ENCODE measurements at regions not wholly inside any gene's neighbourhood (a gene's known extent, or its start where the extent isn't known, plus 50 kb on each side); places are given as distances from the start of the nearest gene placed in this dataset.
"Not testable (repeated sequence)": the region's sequence is repeated elsewhere in the genome, so short reads cannot be mapped to it uniquely, and the experiment has no call there.

DNA sequence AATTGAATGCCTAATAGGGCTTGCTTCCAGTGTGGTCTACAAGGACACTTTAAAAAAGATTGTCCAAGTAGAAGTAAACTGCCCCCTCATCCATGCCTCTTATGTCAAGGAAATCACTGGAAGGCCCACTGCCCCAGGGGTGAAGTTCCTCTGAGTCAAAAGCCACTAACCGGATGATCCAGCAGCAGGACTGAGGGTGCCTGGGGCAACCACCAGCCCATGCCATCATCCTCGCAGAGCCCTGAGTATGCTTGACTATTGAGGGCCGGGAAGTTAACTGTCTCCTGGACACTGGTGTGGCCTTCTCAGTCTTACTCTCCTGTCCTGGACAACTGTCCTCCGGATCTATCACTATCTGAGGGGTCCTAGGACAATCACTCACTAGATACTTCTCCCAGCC is 411.5 kb downstream of the TENT5A start:
- peak; percentile 15 for DNase-seq (ENCODE audit: low read depth)

DNA sequence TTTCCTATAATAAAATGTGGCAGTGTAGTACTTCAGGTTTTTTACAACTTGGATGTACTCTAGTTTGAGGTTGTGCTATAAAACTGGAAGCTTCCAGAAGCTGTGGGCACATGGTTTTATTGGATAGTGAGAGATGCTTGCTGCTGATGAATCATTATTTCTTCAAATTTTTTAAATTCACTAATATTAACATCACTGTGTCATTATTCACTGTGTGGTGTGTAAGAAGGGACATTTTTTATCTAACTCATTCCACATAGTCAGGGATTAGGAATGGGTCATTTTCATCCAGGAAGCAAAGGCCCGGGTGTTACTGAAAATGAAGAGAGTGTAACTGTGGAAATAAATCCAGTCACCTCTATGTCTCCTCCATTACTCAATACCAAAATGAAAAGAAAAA is 421.0 kb downstream of the TENT5A start:
- peak; percentile 94 for DNase-seq (ENCODE audit: low read depth)

DNA sequence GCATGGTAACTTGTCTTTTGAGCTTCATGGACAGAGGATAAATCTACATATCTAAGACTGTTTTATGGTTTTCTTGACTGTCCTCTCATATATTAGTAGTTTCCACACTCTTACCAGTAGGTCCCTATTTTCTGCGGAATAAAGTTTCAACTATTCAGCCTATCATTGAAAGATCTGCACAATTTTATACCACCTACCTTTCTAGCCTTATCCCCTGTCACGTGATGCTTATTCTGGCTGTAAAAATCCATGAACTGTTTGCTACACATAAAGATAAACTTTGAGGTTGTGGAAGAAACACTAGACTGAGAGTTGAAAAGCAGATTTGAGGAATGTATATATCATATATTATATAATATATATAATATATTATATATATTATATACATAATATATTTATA is 423.8 kb downstream of the TENT5A start:
- DNase-seq (ENCODE audit: low read depth) = no peak

DNA sequence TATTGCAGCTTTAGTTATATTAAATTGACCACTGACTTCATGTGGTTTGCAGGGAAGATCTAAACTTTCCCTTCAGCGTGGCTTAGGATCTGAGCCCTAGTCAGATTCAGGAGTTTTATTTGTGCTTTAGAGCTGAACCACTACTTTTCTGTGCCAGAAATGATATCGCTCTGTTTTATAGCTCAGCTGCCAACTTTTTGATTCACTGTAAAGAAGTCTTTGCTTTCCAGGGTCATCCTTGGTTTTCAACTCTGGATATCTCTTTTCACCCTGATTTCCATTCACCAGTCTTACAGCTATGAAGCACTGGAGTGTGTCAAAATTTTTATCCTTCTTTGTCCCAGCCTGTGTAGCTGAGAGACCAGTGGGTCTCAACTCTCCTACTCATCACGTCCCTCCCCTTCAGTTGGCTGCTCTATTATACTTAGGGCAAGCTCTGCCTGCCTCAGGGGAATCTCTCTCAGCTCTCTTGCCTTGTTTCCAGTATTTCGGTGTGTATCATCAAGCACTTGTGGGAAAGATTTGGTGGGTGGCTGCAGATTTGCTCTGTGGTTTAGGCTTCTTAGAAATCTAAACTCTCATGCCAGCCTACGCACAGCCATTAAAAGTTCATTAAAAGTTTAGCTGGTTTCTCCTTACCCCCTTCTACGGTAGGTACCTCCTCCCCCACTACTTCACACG is 425.5 kb downstream of the TENT5A start:
- peak; percentile 92 for DNase-seq (ENCODE audit: low read depth)

DNA sequence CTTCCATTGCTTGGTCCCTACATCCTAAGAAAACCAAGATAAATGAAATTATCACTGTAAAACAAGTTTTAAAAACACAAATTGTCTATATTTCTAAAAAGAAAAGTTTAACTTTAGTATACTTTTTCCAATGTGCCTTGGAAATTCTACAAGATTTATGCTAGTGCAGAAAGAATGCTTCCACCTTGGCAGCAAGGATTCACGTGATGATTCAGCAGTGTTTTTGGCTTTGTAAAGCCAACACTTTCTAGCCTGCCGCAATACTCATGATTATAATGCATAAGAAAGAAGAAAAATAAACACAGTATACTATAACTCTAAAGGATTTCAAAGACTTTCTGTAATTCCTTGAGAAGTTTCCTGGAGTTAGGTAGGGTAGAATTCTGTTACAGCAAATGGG is 442.7 kb downstream of the TENT5A start:
- no peak for DNase-seq (ENCODE audit: low read depth)

DNA sequence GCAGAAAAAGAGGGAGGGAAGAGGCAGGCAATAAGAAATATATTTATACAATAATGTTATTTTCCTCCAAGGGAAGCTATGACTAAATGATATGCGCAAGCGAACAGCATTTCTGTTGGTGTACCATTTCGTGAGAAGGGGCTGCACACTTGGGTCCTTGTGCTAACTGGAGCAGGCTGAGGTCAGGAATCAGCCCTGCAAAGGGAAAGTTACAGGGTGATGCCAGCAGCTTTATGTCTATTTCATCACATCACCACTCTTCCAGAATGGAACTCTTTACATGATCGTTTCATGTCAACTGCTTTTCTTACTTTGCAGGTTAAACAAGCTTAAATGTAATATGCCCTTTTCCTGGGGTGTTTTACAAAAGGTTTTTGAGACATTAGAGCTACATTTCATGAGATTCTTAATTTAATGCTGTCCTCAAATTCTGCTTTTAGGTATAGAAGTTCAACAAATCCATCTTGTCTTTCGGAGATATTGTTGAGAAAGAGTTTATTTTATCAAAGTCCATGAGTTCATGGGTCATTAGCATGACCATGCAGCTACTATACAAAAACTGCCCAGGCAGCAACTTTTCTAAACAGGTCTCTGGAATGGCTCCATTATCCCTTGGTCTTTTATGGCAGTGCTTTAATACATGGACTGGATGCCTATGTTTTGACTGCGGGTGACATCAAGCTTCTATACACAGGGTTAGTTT is 443.8 kb downstream of the TENT5A start:
- DNase-seq (ENCODE audit: low read depth) = no peak

DNA sequence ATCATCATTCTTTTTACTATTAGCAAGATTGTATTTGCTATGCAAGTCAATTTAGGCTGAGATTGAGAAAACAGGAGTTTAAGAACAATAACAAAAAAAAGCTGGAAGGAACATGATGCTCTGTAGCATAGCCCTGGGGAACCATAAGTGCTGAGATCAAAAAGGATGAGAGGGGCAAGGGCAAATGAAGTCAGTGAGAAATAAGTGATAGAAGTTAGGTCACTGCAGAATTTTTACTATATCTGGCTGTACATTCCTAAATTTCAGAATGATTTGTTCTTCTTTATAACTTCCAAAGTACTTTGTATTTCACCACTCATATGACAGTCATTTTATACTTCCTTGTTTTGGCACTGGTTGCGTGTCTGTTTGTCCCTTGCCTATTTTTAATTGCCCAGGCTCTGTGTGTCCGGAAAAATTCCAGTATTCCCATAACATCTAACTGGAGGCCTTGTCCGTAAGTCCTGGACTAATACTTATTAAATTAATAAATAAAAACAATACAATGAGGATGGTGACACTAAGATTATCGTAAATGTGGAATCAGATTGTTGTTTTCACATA is 444.7 kb downstream of the TENT5A start:
- no peak for DNase-seq (ENCODE audit: low read depth)

DNA sequence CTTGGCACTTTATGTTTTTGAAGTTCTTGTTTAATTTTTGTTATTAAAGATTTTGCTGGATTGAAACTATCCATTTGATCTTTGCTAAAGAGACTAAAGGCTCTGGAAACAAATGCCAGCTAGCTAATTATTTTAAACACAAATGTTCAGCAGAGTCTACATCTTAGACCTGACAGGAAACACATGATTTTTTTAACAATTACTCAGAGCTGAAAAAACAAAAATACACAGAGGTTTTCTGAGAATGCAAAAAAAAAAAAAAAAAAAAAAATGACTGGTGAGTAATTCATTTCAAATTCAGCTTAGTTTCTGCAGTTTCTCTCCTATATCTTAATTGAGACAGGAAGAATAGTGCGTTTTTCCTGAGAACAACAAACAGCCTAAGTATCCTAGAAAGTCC is 448.0 kb downstream of the TENT5A start:
- DNase-seq (ENCODE audit: low read depth) = peak; percentile 64

DNA sequence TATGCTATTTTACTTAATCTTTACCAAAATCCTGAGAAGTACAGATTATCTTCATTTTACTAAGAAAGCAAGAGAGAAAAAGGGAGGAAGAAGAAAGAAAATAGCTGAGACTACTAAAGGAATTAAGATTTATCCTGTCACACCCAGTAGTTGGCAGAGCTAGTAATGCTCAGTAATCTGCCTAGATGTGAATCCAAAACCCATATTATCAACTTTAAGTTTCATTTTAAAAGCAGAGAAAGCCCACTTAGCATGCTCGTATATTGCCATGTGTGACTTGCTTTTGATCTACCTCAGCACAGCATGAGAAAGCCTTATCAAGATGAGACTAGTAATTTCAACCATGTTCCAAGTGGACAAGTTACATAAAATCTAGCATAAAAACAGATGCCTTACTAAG is 451.5 kb downstream of the TENT5A start:
- DNase-seq (ENCODE audit: low read depth) = no peak

DNA sequence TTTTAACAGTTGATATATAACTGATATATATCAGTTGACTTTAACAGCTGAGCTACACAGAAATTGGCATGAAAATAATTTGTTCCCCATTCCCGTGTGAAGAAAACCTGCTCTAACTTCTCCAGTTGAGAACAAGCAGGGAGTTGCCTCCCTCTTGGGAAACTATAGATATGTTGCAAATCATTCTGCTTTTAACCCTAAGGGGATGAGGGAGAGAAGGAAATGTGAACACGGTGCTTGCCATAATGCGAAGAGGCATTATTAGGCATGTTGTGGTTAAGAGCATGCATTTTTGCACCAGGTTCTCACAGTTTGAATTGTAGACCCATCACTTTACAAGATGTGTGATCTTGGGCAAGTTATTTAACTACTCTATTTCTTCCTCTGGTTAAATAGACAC is 453.7 kb downstream of the TENT5A start:
- DNase-seq (ENCODE audit: low read depth) = peak; percentile 21

DNA sequence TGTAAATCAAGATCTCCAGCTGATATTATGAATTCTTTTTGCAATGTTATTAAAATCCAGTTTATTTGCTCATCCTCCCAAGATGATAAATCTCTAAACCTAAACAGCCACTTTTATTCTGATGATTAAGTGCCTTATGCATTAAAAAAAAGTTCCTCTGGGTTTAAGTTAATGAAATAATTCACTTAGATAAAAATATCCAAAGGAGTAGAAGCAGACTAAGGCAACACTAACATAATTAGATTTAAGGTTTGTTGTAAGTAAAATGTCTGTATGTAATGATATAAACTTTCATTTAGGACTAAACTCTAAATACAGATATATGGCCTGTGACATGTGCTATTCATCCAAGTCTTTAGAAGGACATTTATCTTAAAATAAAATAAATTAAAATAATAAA is 457.2 kb downstream of the TENT5A start:
- DNase-seq (ENCODE audit: low read depth) = no peak

DNA sequence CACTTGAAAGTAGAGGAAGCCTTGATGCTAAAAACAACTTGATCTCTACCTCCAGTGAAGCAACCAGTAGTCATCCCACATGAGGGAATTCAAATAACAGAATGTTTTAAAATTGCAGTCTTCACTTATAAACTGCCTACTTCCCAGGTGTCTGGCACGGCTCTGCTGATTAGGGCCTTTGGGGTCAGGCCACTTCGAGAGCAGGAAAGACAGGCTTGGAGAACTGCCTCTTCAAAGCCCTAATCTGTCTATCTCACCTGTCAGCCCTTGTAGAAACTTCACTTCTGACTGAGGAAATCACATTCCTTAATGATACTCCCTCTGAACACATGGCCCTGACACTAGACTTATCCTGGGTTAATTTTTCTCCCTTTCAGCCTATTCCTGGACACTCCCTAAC is 458.6 kb downstream of the TENT5A start:
- DNase-seq (ENCODE audit: low read depth) = no peak

DNA sequence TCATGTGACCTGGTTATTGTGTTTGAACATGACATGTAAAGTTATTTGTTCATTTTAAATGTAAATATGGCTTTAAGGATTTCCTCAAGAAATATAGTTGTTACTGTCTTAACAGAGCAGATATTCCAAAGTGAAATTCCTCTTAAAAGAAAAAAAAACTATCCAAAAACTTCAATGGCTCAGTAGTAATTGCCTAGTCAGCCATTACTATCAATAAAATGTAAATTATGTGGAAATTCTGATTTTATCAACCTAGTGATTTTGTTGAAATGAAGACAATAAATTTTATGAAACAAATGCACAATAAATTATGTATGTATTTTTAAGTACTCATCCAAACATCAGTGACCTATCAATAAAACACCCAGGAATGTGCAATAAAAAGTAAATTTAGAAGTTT is 463.3 kb downstream of the TENT5A start:
- DNase-seq (ENCODE audit: low read depth) = no peak

DNA sequence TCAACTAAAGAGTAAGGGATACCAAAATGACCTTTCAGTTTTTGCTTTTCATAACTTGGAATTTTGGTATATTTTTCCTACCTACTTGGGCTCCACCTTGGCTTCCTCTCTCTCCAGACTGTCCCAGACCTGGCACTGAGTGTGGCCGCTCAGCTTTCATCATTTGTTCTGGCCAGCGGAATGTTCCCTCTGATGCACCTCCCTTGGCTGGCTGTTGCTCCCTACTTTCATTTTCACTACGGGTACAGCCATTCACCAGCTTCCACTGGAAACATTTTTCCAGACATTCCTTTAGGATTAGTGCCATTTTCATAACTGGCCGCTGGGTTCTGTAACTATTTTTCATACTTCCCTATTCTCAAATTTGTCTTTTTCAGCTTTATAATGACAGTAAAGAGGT is 487.4 kb downstream of the TENT5A start:
- DNase-seq (ENCODE audit: low read depth) = peak; percentile 78

DNA sequence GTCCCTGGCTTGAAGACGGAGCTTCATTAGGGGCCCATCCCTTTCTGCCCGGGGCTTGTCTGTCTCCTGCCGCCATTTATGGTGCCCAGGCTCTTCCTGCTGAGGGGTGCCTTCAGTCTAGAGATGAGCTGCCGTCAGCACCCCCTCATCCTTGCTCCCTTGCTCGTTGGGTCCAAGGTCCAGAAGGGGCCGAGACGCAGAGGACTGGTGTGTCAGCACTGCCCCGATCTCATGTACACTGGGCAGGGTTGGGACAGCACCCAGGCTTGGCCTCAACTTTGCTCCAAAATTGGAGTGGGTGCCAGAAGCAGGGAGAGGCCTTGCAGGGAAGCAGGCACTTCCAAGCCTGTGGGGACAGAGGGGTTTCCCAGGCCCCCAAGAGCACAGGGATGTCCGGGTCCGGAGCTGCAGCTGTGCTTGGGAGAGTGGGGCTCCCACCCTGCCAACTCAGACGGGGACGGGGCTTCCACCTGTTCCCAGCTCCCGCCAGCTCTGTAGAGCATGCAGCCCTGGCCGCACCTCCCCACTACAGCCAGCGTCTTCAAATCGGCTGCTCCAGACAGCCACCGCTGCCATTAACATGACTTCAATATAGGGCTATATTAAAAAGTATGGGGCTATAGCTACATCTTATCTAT is 488.8 kb downstream of the TENT5A start:
- DNase-seq (ENCODE audit: low read depth) = no peak

DNA sequence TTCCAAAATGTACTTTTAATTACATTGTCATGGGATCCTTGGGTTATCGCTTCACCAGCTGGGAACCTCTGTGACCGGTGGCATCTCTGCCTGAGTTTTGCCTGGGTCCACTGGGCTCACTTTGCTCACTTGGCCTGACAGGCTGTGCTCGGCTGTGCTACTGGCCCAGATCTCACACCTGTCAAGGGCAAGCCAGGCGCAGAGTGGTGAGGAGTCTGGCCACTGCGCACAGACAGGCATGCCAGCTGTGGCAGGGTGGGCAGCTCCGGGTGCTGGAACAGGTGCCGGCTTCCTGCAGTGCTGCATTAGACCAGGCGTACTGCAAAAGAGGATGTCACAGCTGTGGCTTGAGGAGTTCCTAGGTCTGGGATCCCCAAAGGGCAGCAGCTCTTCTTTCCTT is 489.8 kb downstream of the TENT5A start:
- DNase-seq (ENCODE audit: low read depth) = no peak

DNA sequence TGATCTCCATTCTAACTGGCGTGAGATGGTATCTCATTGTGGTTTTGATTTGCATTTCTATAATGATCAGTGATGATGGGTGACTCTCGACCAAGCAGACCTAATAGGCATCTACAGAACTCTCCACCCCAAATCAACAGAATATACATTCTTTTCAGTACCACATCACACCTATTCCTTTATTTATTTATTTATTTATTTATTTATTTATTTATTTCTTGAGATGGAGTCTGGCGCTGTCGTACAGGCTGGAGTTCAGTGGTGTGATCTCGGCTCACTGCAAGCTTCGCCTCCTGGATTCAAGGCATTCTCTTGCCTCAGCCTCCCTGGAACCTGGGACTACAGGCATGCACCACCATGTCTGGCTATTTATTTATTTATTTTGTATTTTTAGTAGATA is 496.3 kb downstream of the TENT5A start:
- DNase-seq (ENCODE audit: low read depth) = not testable (repeated sequence)

DNA sequence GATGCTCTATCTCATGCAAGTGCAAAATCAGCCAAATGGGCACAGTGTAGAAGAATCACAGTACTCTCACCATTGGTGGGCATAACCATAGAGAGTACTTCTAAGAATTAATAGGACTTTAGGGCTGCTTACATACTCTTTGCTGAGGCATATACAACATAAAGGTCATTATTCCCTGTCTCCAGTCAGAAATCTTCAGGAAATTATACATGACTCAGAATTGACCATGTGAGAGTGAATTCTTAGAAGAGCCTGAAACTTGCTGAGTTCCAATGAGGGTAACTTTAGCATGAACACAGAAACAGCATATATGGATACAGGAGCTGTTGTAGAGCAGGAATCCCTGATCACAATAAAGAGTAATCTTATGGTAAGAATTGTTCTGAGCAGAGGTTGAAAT is 498.7 kb downstream of the TENT5A start:
- peak; percentile 9 for DNase-seq (ENCODE audit: low read depth)

DNA sequence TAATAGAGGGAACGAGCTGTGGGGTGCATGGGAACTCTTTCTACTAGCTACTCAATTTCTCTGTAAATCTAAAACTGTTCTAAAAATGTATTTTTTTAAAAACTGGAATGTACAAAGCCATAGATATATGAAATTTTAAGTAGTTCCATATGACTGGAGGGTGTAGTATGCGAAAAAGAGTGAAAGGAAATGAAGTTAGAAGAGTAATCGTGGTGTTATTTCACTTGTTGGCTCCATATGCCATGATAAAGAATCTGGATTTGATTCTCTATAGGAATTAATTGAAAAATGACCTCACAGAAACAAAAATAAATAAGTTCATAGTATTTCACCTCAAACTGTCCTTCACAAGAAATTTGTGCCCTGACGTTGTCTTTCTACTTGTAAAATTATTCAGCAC is 500.2 kb downstream of the TENT5A start:
- no peak for DNase-seq (ENCODE audit: low read depth)

DNA sequence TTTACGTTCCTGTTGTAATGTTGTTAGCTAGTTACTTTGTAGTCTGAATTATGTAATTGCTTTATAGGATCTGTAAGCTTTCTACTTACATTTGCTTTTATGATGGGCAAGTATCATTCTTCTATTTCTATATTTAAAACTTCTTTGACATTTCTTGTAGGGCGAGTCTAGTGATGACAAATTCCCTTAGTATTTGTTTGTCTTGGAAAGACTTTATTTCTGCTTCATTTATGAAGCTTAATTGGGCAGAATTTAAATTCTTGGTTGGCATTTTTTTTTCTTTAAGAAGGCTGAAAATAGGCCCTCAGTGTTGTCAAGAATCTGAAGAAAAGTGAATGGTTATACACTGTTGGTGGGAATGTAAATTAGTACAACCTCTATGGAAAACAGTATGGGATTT is 506.3 kb downstream of the TENT5A start:
- DNase-seq (ENCODE audit: low read depth) = peak; percentile 51

DNA sequence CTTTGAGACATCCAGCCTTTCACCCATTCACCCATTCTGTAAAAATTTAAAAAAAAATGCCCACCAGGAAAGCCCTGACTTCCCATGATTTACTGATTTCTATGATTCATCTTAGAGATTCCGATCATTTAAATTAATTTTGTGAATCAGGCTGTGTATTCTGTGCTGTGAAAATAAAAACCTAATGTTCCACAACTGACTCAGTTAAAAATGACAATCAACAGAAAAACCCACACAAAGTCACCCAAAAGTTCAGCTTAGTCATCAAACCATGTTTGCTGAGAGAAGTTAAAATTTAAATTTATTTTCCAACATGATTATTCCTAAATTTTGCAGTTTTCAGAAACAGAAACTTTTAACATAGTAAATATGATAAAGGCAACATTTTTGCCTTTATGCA is 509.9 kb downstream of the TENT5A start:
- peak; percentile 52 for DNase-seq (ENCODE audit: low read depth)

DNA sequence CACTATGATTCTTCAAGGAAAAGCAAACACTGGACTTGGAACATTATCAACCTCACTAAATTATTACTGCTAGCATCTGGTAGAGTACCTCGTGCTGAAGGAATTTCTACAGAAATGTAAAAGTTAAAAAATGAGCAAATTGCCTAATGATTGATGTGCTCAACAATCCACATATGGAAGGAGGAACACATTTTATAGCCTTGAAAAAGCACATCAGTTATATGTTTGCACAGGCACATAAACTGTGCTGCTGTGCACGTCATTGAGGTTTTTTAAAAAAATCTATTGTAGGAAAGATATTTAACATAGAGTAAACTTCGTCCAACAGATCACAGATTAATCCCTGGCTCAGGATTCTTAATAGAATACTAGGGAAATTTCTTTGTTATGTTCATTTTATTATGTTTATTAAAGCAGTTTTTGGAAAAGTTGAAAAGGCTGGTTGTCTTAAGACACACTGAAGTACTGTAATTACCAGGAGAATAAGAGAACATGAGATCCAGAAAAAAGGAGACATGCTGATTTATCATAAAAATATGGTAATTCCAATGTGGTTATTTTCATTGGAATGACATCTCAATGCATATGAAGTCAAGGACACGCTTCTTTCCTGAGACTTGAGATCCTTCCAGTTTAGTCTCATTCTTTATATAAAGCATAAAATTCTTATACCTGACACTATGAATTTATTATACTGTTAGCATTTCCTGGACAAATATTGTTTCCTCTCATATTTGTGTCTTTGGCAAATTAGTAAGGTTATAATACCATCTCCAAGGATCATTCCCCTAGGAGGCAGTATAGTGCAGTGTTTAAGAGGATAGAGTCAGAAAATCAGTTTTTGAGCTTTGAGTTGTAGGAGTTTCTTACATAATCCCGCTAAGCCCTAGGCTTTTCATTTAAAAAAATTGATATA is 511.1 kb downstream of the TENT5A start:
- peak; percentile 88 for DNase-seq (ENCODE audit: low read depth)

Measured in EH (cell line).